Keratinocyte (primary cell): ENCODE measurements at regions not wholly inside any gene's neighbourhood (a gene's known extent, or its start where the extent isn't known, plus 50 kb on each side); places are given as distances from the start of the nearest gene placed in this dataset.

Experiments used
- DNase-seq: peaks from one replicate; pipeline ENCODE4 v3.0.0-alpha.2; 2011; ENCODE audit warnings: low read depth, missing footprints, low spot score
- FAIRE-seq: peaks from 2 replicates; lab custom pipeline; 2011; peaks lifted over from hg19 to GRCh38; lab: Jason Lieb, UNC
- H2AFZ ChIP-seq: 2 replicates; pipeline ENCODE4 v1.6.0; 2012; ENCODE audit warnings: low read length, control low read depth, inconsistent platforms; ENCODE audit not compliant: control insufficient read depth
- H3K27ac ChIP-seq: 2 replicates; pipeline ENCODE4 v1.5.1; 2011; ENCODE audit warnings: low read length; ENCODE audit not compliant: control insufficient read depth, insufficient read depth
- H3K27me3 ChIP-seq: 3 replicates; pipeline ENCODE4 v1.6.0; 2011; ENCODE audit warnings: low read length; ENCODE audit not compliant: control insufficient read depth, insufficient read depth; ENCODE audit errors: extremely low read depth
- H3K36me3 ChIP-seq, 2 experiments: 2 replicates in 1 of 2; 3 replicates in 1 of 2; pipeline ENCODE4 v1.5.1; 2011; ENCODE audit warnings: low read length in 2 of 2, mild to moderate bottlenecking in 1 of 2; ENCODE audit not compliant: control insufficient read depth in 2 of 2, insufficient read depth in 2 of 2; ENCODE audit errors: extremely low read depth in 1 of 2
- H3K4me1 ChIP-seq: 3 replicates; pipeline ENCODE4 v1.5.1; 2011; ENCODE audit warnings: low read length; ENCODE audit not compliant: control insufficient read depth, insufficient read depth; ENCODE audit errors: extremely low read depth
- H3K4me2 ChIP-seq: 3 replicates; pipeline ENCODE4 v1.6.0; 2011; ENCODE audit warnings: low read depth, low read length; ENCODE audit not compliant: control insufficient read depth, insufficient read depth; ENCODE audit errors: extremely low read depth
- H3K4me3 ChIP-seq, 3 experiments: fragments of 200-600 bp in 1 of 3; sonication (generic) in 1 of 3; 2 replicates in 2 of 3; 3 replicates in 1 of 3; pipeline ENCODE4 v1.5.1; 2011 to 2016; ENCODE audit warnings: low read length in 3 of 3, mild to moderate bottlenecking in 3 of 3, control low read depth in 2 of 3, inconsistent platforms in 1 of 3, low read depth in 1 of 3, mixed read lengths in 1 of 3, mixed run types in 1 of 3, moderate library complexity in 1 of 3; ENCODE audit not compliant: control insufficient read depth in 2 of 3, insufficient read depth in 2 of 3; ENCODE audit errors: extremely low read depth in 1 of 3
- H3K79me2 ChIP-seq: 2 replicates; pipeline ENCODE4 v1.6.0; 2012; ENCODE audit warnings: low read length; ENCODE audit not compliant: control insufficient read depth, insufficient read depth
- H3K9ac ChIP-seq: 3 replicates; pipeline ENCODE4 v1.6.0; 2011; ENCODE audit warnings: low read length; ENCODE audit not compliant: control insufficient read depth, insufficient read depth; ENCODE audit errors: extremely low read depth
- H3K9me1 ChIP-seq: 3 replicates; pipeline ENCODE4 v1.6.0; 2011; ENCODE audit warnings: low read length; ENCODE audit not compliant: control insufficient read depth, insufficient read depth; ENCODE audit errors: extremely low read depth
- H3K9me3 ChIP-seq: 2 replicates; pipeline ENCODE4 v1.5.1; 2012; ENCODE audit warnings: low read depth, low read length; ENCODE audit not compliant: control insufficient read depth
- H4K20me1 ChIP-seq: 3 replicates; pipeline ENCODE4 v1.6.0; 2011; ENCODE audit warnings: low read length; ENCODE audit not compliant: control insufficient read depth, insufficient read depth; ENCODE audit errors: extremely low read depth
- CTCF ChIP-seq, 3 experiments: IDR thresholded peaks in 1 of 3; conservative IDR thresholded peaks in 1 of 3; optimal IDR thresholded peaks in 1 of 3; 2 replicates in 2 of 3; 3 replicates in 1 of 3; pipeline versions ENCODE3 to v1.5.1; 2011; ENCODE audit warnings: low read length in 3 of 3, mild to moderate bottlenecking in 3 of 3, moderate library complexity in 2 of 3, control low read depth in 1 of 3, inconsistent platforms in 1 of 3; ENCODE audit not compliant: insufficient read depth in 2 of 3; ENCODE audit errors: extremely low read depth in 1 of 3
- EZH2 ChIP-seq: IDR thresholded peaks from one replicate; pipeline ENCODE4 v1.6.1; 2012; ENCODE audit warnings: inconsistent platforms, mild to moderate bottlenecking, low read length, moderate library complexity
- dilution Hi-C: fragments of 300-500 bp; cut with MboI; formaldehyde crosslinking; loops from one replicate; pipeline ENCODE4 v1.7.0; 2020; ENCODE audit warnings: low sequenced_read_pairs; ENCODE audit not compliant: extremely low pct_ligation_motif_present

DNA sequence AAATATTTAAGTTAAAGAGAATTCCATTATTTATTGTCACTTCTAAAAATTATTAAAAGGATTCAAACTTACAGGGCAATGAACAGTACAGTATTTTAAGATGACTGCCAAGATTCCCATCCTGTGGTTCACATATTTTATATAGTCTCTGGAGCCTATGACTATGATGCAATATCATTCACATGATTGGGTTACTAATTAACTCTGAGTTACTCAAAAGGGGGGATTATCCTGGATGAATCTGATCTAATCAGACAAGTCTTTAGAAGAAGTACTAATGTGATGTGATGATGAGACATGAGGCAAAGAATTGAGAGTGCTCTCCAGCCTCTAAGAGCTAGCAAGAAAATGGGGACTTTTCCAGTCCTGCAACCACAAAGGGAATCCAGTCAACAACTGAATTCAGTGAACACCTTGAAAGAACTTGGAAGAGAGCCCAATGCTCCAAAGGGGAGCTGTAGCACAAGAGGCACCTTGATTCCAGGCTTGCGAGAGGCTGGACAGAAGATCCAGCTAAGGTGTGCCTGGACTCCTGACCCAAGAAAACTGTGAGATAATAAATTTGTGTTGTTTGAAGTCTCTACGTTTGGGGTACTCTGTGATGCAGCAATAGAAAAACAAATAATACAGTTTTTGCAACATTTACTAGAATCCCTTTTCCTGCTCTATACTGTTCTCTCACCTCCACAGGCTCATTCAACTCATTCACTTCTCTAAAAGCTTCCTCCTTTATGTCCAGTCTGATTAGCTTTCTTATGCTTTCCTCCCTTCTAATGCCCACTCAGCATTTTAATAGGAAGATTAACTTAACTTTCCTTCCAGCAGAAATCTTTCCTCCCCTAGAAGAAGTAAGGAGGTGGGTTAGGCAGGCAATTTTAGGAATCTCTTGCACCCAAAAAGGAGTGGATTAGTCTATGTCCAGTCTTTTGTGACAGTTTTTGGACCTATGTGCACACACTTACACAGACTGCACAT is 133.8 kb upstream of the LCORL start:
- FAIRE-seq (no peak), DNase-seq (no peak)
- Histone ChIP-seq H3K4me3 (no peak overlapping the region), H2AFZ (no peak overlapping the region), H4K20me1 (no peaks in the 10 kb centered on the region), H3K9me3 (no peaks in the 10 kb centered on the region), H3K27me3 (no peaks in the 10 kb centered on the region), H3K79me2 (no peaks in the 10 kb centered on the region), H3K4me2 (no peak overlapping the region), H3K27ac (no peak overlapping the region), H3K9me1 (no peaks in the 10 kb centered on the region), H3K9ac (no peak overlapping the region), H3K36me3 (no peaks in the 10 kb centered on the region), H3K4me1 (no peaks in the 10 kb centered on the region)
- dilution Hi-C loops: no loop called here
- TF ChIP-seq EZH2 (no peak), CTCF (optimal IDR thresholded peaks at IDR 0.05 in 1 of 3, IDR thresholded peaks at IDR 0.05 in 1 of 3, conservative IDR thresholded peaks at IDR 0.05 in 1 of 3; ENCODE audit: extremely low read depth in 1 of 3, insufficient read depth in 2 of 3, low read length in 3 of 3) (no peak)

- H2AFZ ChIP-seq: no peak overlapping the region
- H3K9me3 ChIP-seq: no peaks in the 10 kb centered on the region
- H3K27me3 ChIP-seq: no peaks in the 10 kb centered on the region
- no peak overlapping the region for H3K27ac ChIP-seq
- DNase-seq (no peak), FAIRE-seq (no peak)
- no peak overlapping the region for H3K4me2 ChIP-seq
- H3K79me2 ChIP-seq: no peaks in the 10 kb centered on the region
- dilution Hi-C loops: no loop called here
- TF ChIP-seq EZH2 (no peak), CTCF (optimal IDR thresholded peaks at IDR 0.05 in 1 of 3, IDR thresholded peaks at IDR 0.05 in 1 of 3, conservative IDR thresholded peaks at IDR 0.05 in 1 of 3; ENCODE audit: extremely low read depth in 1 of 3, insufficient read depth in 2 of 3, low read length in 3 of 3) (no peak)
- no peak overlapping the region for H3K9ac ChIP-seq
- no peaks in the 10 kb centered on the region for H4K20me1 ChIP-seq
- H3K36me3 ChIP-seq: no peaks in the 10 kb centered on the region
- H3K4me3 ChIP-seq: no peak overlapping the region
- H3K9me1 ChIP-seq: no peaks in the 10 kb centered on the region
- no peaks in the 10 kb centered on the region for H3K4me1 ChIP-seq
Measured at GRCh38 chr4:18138076-18138665, 116.6 kb upstream of the LCORL start.
